HL-60 (cell line): ENCODE measurements at regions not wholly inside any gene's neighbourhood (a gene's known extent, or its start where the extent isn't known, plus 50 kb on each side); places are given as distances from the start of the nearest gene placed in this dataset.

Source experiments
- DNase-seq, 2 experiments: peaks; one replicate each; pipeline ENCODE4 v3.0.0-alpha.2; 2010 to 2020; ENCODE audit warnings: low read depth in 1 of 2, low spot score in 1 of 2
- H3K27ac ChIP-seq: fragments of 250-450 bp; sonication (Bioruptor Pico); replicated peaks from 2 replicates; pipeline ENCODE4 v1.5.1; 2020; ENCODE audit warnings: mild to moderate bottlenecking, moderate library complexity
- H3K27me3 ChIP-seq: fragments of 250-450 bp; sonication (Bioruptor Pico); 2 replicates; pipeline ENCODE4 v1.5.1; 2021; ENCODE audit warnings: mild to moderate bottlenecking, moderate library complexity; ENCODE audit not compliant: insufficient read depth, poor library complexity, severe bottlenecking
- H3K4me3 ChIP-seq: replicated peaks from 2 replicates; pipeline ENCODE4 v1.5.1; 2011; ENCODE audit warnings: mild to moderate bottlenecking, control low read depth, low read length; ENCODE audit not compliant: insufficient read depth
- CTCF ChIP-seq: IDR thresholded peaks from one replicate; pipeline ENCODE4 v1.5.1; 2011; ENCODE audit warnings: low read length, control low read depth, inconsistent platforms; ENCODE audit not compliant: insufficient read depth
- GABPA ChIP-seq: IDR thresholded peaks from 2 replicates; pipeline ENCODE4 v1.6.1; 2012; ENCODE audit warnings: low read depth
- POLR2AphosphoS5 ChIP-seq: IDR thresholded peaks from 2 replicates; pipeline ENCODE4 v1.6.1; 2012; ENCODE audit warnings: low read depth
- REST ChIP-seq: IDR thresholded peaks from 2 replicates; pipeline ENCODE4 v1.6.1; 2012; ENCODE audit warnings: low read depth; ENCODE audit not compliant: insufficient replicate concordance
- SPI1 ChIP-seq: IDR thresholded peaks from 2 replicates; pipeline ENCODE4 v1.6.1; 2012; ENCODE audit warnings: low read depth, mild to moderate bottlenecking, borderline replicate concordance

- Histone ChIP-seq H3K27me3 (no peaks in the 10 kb centered on the region), H3K4me3 (no peak overlapping the region), H3K27ac (no peak overlapping the region)
- no peak for TF ChIP-seq GABPA
- no peak for TF ChIP-seq SPI1
- TF ChIP-seq REST = no peak
- no peak for TF ChIP-seq CTCF
- no peak for TF ChIP-seq POLR2AphosphoS5
- DNase-seq = no peak
Observed at GRCh38 chr1:170271430-170272161, 125.8 kb downstream of the NTMT2 start.

GRCh38 chr1:170273291-170274130, 127.8 kb downstream of the NTMT2 start:
- H3K4me3 ChIP-seq = no peak overlapping the region
- DNase-seq = no peak
- H3K27ac ChIP-seq = no peak overlapping the region
- H3K27me3 ChIP-seq = no peaks in the 10 kb centered on the region
- TF ChIP-seq SPI1 (no peak), GABPA (no peak), CTCF (no peak), REST (no peak), POLR2AphosphoS5 (no peak)

GRCh38 chr1:170274131-170274501, 128.4 kb downstream of the NTMT2 start:
- no peak overlapping the region for H3K27ac ChIP-seq
- no peak for DNase-seq
- no peak overlapping the region for H3K4me3 ChIP-seq
- TF ChIP-seq CTCF = no peak
- no peak for TF ChIP-seq SPI1
- no peak for TF ChIP-seq REST
- TF ChIP-seq GABPA = no peak
- TF ChIP-seq POLR2AphosphoS5 = no peak
- no peaks in the 10 kb centered on the region for H3K27me3 ChIP-seq
